ENCODE measurements at regions not wholly inside any gene's neighbourhood (a gene's known extent, or its start where the extent isn't known, plus 50 kb on each side); places are given as distances from the start of the nearest gene placed in this dataset.

- TF ChIP-seq CTCF (conservative IDR thresholded peaks at IDR 0.05) (peak; percentile 80), ZFX (IDR thresholded peaks at IDR 0.05) (no peak)
Measured at GRCh38 chr7:54841772-54842697, 83.0 kb upstream of the SEC61G start.

All from C4-2B (cell line).